PFSK-1 (cell line): ENCODE measurements at regions not wholly inside any gene's neighbourhood (a gene's known extent, or its start where the extent isn't known, plus 50 kb on each side); places are given as distances from the start of the nearest gene placed in this dataset.

Source experiments
- POLR2AphosphoS5 ChIP-seq: IDR thresholded peaks from 2 replicates; pipeline ENCODE4 v1.6.1; 2012; ENCODE audit warnings: low read depth, mild to moderate bottlenecking, control low read depth, low read length, moderate library complexity
- SIN3A ChIP-seq: IDR thresholded peaks from 2 replicates; pipeline ENCODE4 v1.6.1; 2012; ENCODE audit warnings: mild to moderate bottlenecking, low read length, moderate library complexity, borderline replicate concordance; ENCODE audit not compliant: insufficient read depth
- TAF1 ChIP-seq: IDR thresholded peaks from 2 replicates; pipeline ENCODE4 v1.6.1; 2012; ENCODE audit warnings: low read length, control low read depth, borderline replicate concordance; ENCODE audit not compliant: insufficient read depth
- TF ChIP-seq, protein P1 (sequence below), 2 experiments: IDR thresholded peaks; 2 replicates each; pipeline versions ENCODE4 v1.6.1 to v1.8.0; 2011 to 2012; ENCODE audit warnings: low read depth in 2 of 2, low read length in 2 of 2, control low read depth in 1 of 2, inconsistent platforms in 1 of 2, mild to moderate bottlenecking in 1 of 2, moderate library complexity in 1 of 2; ENCODE audit not compliant: insufficient read depth in 1 of 2

DNA sequence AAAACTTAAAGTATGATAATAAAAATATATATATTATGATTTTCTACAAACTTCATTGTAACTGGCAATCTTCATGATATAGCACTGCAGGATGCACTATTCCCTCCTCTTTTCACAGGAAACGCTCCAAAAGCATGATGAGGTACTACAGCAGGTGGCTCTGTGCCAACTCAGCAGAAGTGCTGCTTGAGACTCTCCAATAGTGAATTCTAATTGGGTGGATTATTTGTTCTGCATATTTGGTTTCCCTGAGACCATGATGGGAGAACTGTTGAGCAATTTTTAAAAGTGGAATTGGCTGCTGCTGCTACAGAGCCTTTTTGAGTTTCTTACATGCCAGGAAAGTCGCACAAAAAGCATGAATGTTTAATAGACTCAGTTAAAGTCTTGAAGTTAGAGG, 1782.4 kb upstream of the PCDH20 start:
- no peak for TF ChIP-seq SIN3A
- TF ChIP-seq POLR2AphosphoS5 = no peak
- TF ChIP-seq, protein P1, sequence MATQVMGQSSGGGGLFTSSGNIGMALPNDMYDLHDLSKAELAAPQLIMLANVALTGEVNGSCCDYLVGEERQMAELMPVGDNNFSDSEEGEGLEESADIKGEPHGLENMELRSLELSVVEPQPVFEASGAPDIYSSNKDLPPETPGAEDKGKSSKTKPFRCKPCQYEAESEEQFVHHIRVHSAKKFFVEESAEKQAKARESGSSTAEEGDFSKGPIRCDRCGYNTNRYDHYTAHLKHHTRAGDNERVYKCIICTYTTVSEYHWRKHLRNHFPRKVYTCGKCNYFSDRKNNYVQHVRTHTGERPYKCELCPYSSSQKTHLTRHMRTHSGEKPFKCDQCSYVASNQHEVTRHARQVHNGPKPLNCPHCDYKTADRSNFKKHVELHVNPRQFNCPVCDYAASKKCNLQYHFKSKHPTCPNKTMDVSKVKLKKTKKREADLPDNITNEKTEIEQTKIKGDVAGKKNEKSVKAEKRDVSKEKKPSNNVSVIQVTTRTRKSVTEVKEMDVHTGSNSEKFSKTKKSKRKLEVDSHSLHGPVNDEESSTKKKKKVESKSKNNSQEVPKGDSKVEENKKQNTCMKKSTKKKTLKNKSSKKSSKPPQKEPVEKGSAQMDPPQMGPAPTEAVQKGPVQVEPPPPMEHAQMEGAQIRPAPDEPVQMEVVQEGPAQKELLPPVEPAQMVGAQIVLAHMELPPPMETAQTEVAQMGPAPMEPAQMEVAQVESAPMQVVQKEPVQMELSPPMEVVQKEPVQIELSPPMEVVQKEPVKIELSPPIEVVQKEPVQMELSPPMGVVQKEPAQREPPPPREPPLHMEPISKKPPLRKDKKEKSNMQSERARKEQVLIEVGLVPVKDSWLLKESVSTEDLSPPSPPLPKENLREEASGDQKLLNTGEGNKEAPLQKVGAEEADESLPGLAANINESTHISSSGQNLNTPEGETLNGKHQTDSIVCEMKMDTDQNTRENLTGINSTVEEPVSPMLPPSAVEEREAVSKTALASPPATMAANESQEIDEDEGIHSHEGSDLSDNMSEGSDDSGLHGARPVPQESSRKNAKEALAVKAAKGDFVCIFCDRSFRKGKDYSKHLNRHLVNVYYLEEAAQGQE (IDR thresholded peaks at IDR 0.05; ENCODE audit: insufficient read depth in 1 of 2, low read depth in 2 of 2, low read length in 2 of 2) = no peak
- TF ChIP-seq TAF1 = no peak
